ENCODE measurements at regions not wholly inside any gene's neighbourhood (a gene's known extent, or its start where the extent isn't known, plus 50 kb on each side); places are given as distances from the start of the nearest gene placed in this dataset.
"Not testable (repeated sequence)": the region's sequence is repeated elsewhere in the genome, so short reads cannot be mapped to it uniquely, and the experiment has no call there.

DNA sequence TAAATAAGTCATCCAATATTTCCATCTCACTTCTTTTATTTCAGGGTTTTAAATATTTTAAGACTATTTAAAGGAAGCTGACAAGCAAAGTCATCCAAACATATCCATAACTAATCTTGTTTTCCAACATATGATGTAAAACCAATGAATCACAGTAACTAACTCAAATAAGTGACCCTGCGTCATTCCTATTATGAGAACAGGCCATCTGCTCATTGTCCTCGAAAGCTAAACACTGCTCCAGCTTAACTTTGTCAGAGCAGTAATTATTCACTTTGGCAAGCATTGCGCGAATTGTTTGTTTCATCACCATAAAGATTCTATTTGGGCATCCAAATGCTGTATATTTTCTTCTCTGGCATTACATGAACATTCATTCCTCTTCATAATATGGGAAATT, 99.1 kb downstream of the CAPZA3 start:
- ChIA-PET POLR2A (no interaction called here), CTCF (interaction anchor here (1.5 kb wide), 1 partner anchor 12 kb away, joined by 3 read pairs; no protein-coding TSS in a partner anchor)
- DNase-seq (ENCODE audit: extremely low spot score) = no peak
- no peak for TF ChIP-seq CTCF (IDR thresholded peaks at IDR 0.05; ENCODE audit: control extremely low read depth, extremely low read depth, low read depth, missing control alignments)

- no peak for TF ChIP-seq CTCF (IDR thresholded peaks at IDR 0.05; ENCODE audit: control extremely low read depth, extremely low read depth, low read depth, missing control alignments)
- CTCF ChIA-PET = interaction anchor here (1.5 kb wide), 1 partner anchor 12 kb away, joined by 3 read pairs; no protein-coding TSS in a partner anchor
- no peak for DNase-seq (ENCODE audit: extremely low spot score)
- POLR2A ChIA-PET = no interaction called here
Measured at GRCh38 chr12:18837505-18837904, 99.6 kb downstream of the CAPZA3 start.

- DNase-seq (ENCODE audit: extremely low spot score); POLR2A ChIA-PET; CTCF ChIA-PET: not testable (repeated sequence)
Measured at GRCh38 chr12:18840997-18841396, 103.1 kb downstream of the CAPZA3 start.

DNA sequence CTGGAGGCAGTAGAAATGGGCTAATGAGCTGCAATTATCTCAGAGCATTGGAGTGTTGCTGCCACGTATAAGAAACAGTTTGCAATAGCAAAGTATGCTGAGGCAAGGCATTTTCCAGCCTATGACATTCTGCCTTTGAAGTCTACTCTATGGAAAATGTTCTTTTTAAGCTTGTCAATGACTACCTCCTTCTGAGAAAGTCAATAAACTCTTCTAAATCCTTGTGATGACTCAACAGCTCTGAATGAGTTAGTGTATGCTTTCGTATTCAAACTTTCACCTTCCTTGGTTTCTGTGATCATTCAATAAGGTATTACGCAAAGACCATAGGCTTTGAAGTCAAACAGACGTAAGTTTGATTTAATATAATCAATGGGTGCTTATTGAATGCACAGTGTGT, 111.2 kb downstream of the CAPZA3 start:
- ChIA-PET POLR2A (no interaction called here), CTCF (interaction anchor here (1.7 kb wide), 1 partner anchor 12 kb away, joined by 3 read pairs; no protein-coding TSS in a partner anchor)
- TF ChIP-seq CTCF (IDR thresholded peaks at IDR 0.05; ENCODE audit: control extremely low read depth, extremely low read depth, low read depth, missing control alignments) = no peak
- no peak for DNase-seq (ENCODE audit: extremely low spot score)

GRCh38 chr12:18849761-18850160, 111.8 kb downstream of the CAPZA3 start:
- DNase-seq (ENCODE audit: extremely low spot score) = no peak
- POLR2A ChIA-PET = no interaction called here
- CTCF ChIA-PET = interaction anchor here (1.7 kb wide), 1 partner anchor 12 kb away, joined by 3 read pairs; no protein-coding TSS in a partner anchor
- no peak for TF ChIP-seq CTCF (IDR thresholded peaks at IDR 0.05; ENCODE audit: control extremely low read depth, extremely low read depth, low read depth, missing control alignments)

GRCh38 chr12:18850752-18851151, 112.8 kb downstream of the CAPZA3 start:
- ChIA-PET POLR2A (no interaction called here), CTCF (no interaction called here)
- DNase-seq (ENCODE audit: extremely low spot score) = no peak
- no peak for TF ChIP-seq CTCF (IDR thresholded peaks at IDR 0.05; ENCODE audit: control extremely low read depth, extremely low read depth, low read depth, missing control alignments)

DNA sequence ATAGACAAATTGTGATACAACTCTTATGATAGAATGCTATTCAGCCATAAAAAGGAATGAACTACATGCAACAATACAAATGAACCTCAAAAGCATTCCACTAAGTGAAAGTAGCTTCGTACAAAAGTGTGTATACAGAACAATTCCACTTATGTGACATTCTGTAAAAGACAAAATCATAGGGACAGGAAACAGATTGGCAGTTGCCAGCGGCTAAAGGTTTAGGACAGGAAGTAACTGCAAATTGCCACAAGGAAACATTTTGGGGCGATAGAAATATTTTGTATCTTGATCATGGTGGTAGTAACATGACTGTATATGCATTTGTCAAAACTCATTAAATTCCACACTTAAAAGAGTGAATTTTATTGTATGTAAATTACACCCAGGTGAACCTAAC, 113.4 kb downstream of the CAPZA3 start:
- ChIA-PET POLR2A (no interaction called here), CTCF (no interaction called here)
- no peak for DNase-seq (ENCODE audit: extremely low spot score)
- TF ChIP-seq CTCF (IDR thresholded peaks at IDR 0.05; ENCODE audit: control extremely low read depth, extremely low read depth, low read depth, missing control alignments) = no peak
